Natural killer cell (primary cell): ENCODE measurements at regions not wholly inside any gene's neighbourhood (a gene's known extent, or its start where the extent isn't known, plus 50 kb on each side); places are given as distances from the start of the nearest gene placed in this dataset.

Source experiments
- ATAC-seq, 3 donors: fragments of 150-1000 bp in 2 of 3; fragments of 200-7000 bp in 1 of 3; cut with Tn5 transposase; 1 replicate in 1 of 3; 2 replicates in 2 of 3; pipeline ENCODE4 v1.10.0; 2021; ENCODE audit warnings: mild to moderate bottlenecking in 2 of 3, moderate library complexity in 2 of 3
- DNase-seq, 2 donors: peaks; one replicate each; pipeline versions ENCODE4 v3.0.0 to v3.0.0-alpha.2; 2013 to 2021; ENCODE audit warnings: mixed read lengths in 1 of 2
- H3K27ac ChIP-seq: one replicate; pipeline ENCODE4 v1.5.1; 2013; ENCODE audit warnings: mild to moderate bottlenecking, low read length
- H3K27me3 ChIP-seq: one replicate; pipeline ENCODE4 v1.6.1; 2013; ENCODE audit warnings: low read length; ENCODE audit not compliant: control insufficient read depth, insufficient read depth
- H3K36me3 ChIP-seq: one replicate; pipeline ENCODE4 v1.6.1; 2013; ENCODE audit warnings: low read length; ENCODE audit not compliant: control insufficient read depth, insufficient read depth
- H3K4me1 ChIP-seq: one replicate; pipeline ENCODE4 v1.6.1; 2013; ENCODE audit warnings: low read length; ENCODE audit not compliant: control insufficient read depth, insufficient read depth
- H3K4me3 ChIP-seq: one replicate; pipeline ENCODE4 v1.5.1; 2013; ENCODE audit warnings: low read length
- H3K9me3 ChIP-seq: one replicate; pipeline ENCODE4 v1.6.1; 2013; ENCODE audit warnings: low read length; ENCODE audit not compliant: control insufficient read depth, insufficient read depth
- H3K27ac Mint-ChIP-seq, 2 donors: one replicate each; pipeline ENCODE4 v1.8.0; 2022; ENCODE audit warnings: mild to moderate bottlenecking in 2 of 2, mixed read lengths in 2 of 2, moderate library complexity in 1 of 2
- H3K27me3 Mint-ChIP-seq, 2 donors: one replicate each; pipeline ENCODE4 v1.8.0; 2022; ENCODE audit warnings: low read depth in 2 of 2, mixed read lengths in 2 of 2
- H3K36me3 Mint-ChIP-seq: one replicate; pipeline ENCODE4 v1.8.0; 2022; ENCODE audit warnings: mixed read lengths
- H3K4me1 Mint-ChIP-seq, 2 donors: one replicate each; pipeline ENCODE4 v1.8.0; 2022; ENCODE audit warnings: mixed read lengths in 2 of 2
- H3K4me3 Mint-ChIP-seq: one replicate; pipeline ENCODE4 v1.8.0; 2022; ENCODE audit warnings: mild to moderate bottlenecking, moderate library complexity, mixed read lengths
- H3K9me3 Mint-ChIP-seq, 2 donors: one replicate each; pipeline ENCODE4 v1.8.0; 2022; ENCODE audit warnings: mixed read lengths in 2 of 2
- whole genome bisulfite sequencing: methylation state at CpG from one replicate; pipeline ENCODE4 v1.1.7; 2013; ENCODE audit warnings: missing lambda C conversion rate; ENCODE audit not compliant: insufficient coverage; 5-methylcytosine and 5-hydroxymethylcytosine counted together
- intact Hi-C: fragments of 100-400 bp; cut with micrococcal nuclease; formaldehyde crosslinking; loops from one replicate; pipeline ENCODE4 v1.14.2; 2022
- TF ChIP-seq, protein P1 (sequence below): fragments of 200-600 bp; IDR thresholded peaks from one replicate; pipeline ENCODE4 v1.8.0; 2022; ENCODE audit warnings: antibody characterized with exemption

GRCh38 chr12:90060031-90060430, 351.4 kb upstream of the ATP2B1 start:
- Histone ChIP-seq H3K27ac (no peak overlapping the region), H3K9me3 (no peaks in the 10 kb centered on the region), H3K4me3 (no peak overlapping the region), H3K36me3 (no peaks in the 10 kb centered on the region), H3K27me3 (no peaks in the 10 kb centered on the region), H3K4me1 (no peaks in the 10 kb centered on the region)
- TF ChIP-seq, protein P1, sequence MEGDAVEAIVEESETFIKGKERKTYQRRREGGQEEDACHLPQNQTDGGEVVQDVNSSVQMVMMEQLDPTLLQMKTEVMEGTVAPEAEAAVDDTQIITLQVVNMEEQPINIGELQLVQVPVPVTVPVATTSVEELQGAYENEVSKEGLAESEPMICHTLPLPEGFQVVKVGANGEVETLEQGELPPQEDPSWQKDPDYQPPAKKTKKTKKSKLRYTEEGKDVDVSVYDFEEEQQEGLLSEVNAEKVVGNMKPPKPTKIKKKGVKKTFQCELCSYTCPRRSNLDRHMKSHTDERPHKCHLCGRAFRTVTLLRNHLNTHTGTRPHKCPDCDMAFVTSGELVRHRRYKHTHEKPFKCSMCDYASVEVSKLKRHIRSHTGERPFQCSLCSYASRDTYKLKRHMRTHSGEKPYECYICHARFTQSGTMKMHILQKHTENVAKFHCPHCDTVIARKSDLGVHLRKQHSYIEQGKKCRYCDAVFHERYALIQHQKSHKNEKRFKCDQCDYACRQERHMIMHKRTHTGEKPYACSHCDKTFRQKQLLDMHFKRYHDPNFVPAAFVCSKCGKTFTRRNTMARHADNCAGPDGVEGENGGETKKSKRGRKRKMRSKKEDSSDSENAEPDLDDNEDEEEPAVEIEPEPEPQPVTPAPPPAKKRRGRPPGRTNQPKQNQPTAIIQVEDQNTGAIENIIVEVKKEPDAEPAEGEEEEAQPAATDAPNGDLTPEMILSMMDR: no peak
- Mint-ChIP-seq H3K4me3 (no peak overlapping the region), H3K36me3 (no peaks in the 10 kb centered on the region), H3K27me3 (peaks cover 0 to 8% of the 10 kb centered on the region in 2 donors), H3K27ac (no peak overlapping the region), H3K4me1 (no peaks in the 10 kb centered on the region), H3K9me3 (no peaks in the 10 kb centered on the region)
- intact Hi-C loops: no loop called here
- 100% methylated on average over 1 of the region's 1 CpG for WGBS
- ATAC-seq: no peak
- no peak for DNase-seq

DNA sequence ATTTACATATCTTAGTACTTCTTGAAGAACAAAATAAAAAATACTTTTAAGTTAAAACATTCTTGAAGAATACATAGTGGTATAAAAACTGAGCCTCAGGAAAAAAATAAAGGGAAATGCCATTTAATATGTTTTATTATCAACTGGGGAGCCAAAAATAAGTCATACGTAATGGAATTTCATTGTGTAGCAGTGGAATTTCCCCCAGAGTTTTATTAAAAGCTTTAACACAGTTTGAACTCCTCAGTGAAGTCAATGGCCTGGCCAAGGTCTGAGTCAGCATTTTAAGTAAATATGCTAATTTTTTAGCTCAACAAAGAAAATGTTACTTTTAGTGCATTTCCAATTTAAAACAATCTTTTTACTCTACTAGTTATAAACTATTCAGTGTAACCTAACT, 350.1 kb upstream of the ATP2B1 start:
- H3K4me1 ChIP-seq: no peaks in the 10 kb centered on the region
- H3K27ac Mint-ChIP-seq: no peak overlapping the region

GRCh38 chr12:90055071-90055470, 346.4 kb upstream of the ATP2B1 start:
- Histone ChIP-seq H3K4me1 (no peaks in the 10 kb centered on the region), H3K9me3 (no peaks in the 10 kb centered on the region), H3K27ac (no peak overlapping the region), H3K27me3 (no peaks in the 10 kb centered on the region), H3K4me3 (no peak overlapping the region), H3K36me3 (no peaks in the 10 kb centered on the region)
- intact Hi-C loops: no loop called here
- TF ChIP-seq, protein P1: no peak
- Mint-ChIP-seq H3K27me3 (peaks cover 7 to 15% of the 10 kb centered on the region in 2 donors), H3K9me3 (no peaks in the 10 kb centered on the region), H3K36me3 (no peaks in the 10 kb centered on the region), H3K27ac (no peak overlapping the region), H3K4me3 (no peak overlapping the region), H3K4me1 (no peaks in the 10 kb centered on the region)
- WGBS: no CpG with 5 or more reads among the region's 1 CpG
- no peak for ATAC-seq
- no peak for DNase-seq

More for the DNA sequence above, 350.1 kb upstream of the ATP2B1 start:
- H3K9me3 Mint-ChIP-seq: no peaks in the 10 kb centered on the region
- no peaks in the 10 kb centered on the region for H3K4me1 Mint-ChIP-seq
- TF ChIP-seq, protein P1: no peak
- no peak for ATAC-seq
- no peaks in the 10 kb centered on the region for H3K27me3 ChIP-seq
- no peaks in the 10 kb centered on the region for H3K9me3 ChIP-seq
- DNase-seq: no peak
- no peaks in the 10 kb centered on the region for H3K36me3 Mint-ChIP-seq
- no peak overlapping the region for H3K27ac ChIP-seq
- H3K36me3 ChIP-seq: no peaks in the 10 kb centered on the region
- 83% methylated on average over 1 of the region's 1 CpG for WGBS
- H3K4me3 Mint-ChIP-seq: no peak overlapping the region
- peaks cover 0 to 8% of the 10 kb centered on the region in 2 donors for H3K27me3 Mint-ChIP-seq
- intact Hi-C loops: no loop called here
- H3K4me3 ChIP-seq: no peak overlapping the region

DNA sequence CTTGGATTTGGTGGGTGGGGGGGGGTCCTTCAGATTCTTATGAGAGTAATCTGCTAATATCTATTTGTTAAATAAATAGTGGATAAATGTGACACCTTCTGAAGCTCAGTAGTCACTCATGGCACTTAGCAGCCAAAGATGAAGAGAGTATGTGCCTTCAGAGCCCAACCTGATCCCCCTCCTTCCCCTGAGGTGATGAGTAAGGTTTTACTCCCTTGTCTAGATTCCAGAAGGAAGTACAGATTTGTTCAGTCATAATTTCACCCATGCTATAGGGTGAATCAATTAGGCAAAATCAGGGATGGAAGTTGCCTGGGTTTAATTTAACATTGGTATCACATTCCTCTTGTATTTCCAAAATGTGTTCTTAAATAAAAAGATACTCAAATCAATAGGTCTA, 340.3 kb upstream of the ATP2B1 start:
- intact Hi-C loops: no loop called here
- no peak for ATAC-seq

More for the DNA sequence above, 340.3 kb upstream of the ATP2B1 start:
- Histone ChIP-seq H3K4me3 (no peak overlapping the region), H3K27me3 (no peaks in the 10 kb centered on the region), H3K4me1 (no peaks in the 10 kb centered on the region), H3K36me3 (no peaks in the 10 kb centered on the region), H3K9me3 (no peaks in the 10 kb centered on the region), H3K27ac (no peak overlapping the region)
- H3K9me3 Mint-ChIP-seq: no peaks in the 10 kb centered on the region
- TF ChIP-seq, protein P1: no peak
- no peaks in the 10 kb centered on the region for H3K36me3 Mint-ChIP-seq
- peaks cover 7 to 9% of the 10 kb centered on the region in 2 donors for H3K27me3 Mint-ChIP-seq
- no peak overlapping the region for H3K27ac Mint-ChIP-seq
- no peak overlapping the region for H3K4me3 Mint-ChIP-seq
- no peaks in the 10 kb centered on the region for H3K4me1 Mint-ChIP-seq
- no peak for DNase-seq
